DOHH2 (cell line): ENCODE measurements at regions not wholly inside any gene's neighbourhood (a gene's known extent, or its start where the extent isn't known, plus 50 kb on each side); places are given as distances from the start of the nearest gene placed in this dataset.

Source experiments
- EZH2phosphoT487 ChIP-seq: fragments of 200-600 bp; sonication (generic); IDR thresholded peaks from 2 replicates; pipeline ENCODE4 v1.6.1; 2017; ENCODE audit warnings: borderline replicate concordance, mild to moderate bottlenecking, antibody characterized with exemption, low read length, moderate library complexity, mixed read lengths
- TF ChIP-seq, protein P1 (sequence below): fragments of 200-600 bp; sonication (generic); IDR thresholded peaks from one replicate; pipeline ENCODE4 v1.5.1; 2014; ENCODE audit warnings: antibody characterized with exemption, mild to moderate bottlenecking, low read depth, low read length; ENCODE audit not compliant: poor library complexity, severe bottlenecking

GRCh38 chr3:76267851-76268380 is 482.6 kb upstream of the ZNF717 start:
- TF ChIP-seq, protein P1, sequence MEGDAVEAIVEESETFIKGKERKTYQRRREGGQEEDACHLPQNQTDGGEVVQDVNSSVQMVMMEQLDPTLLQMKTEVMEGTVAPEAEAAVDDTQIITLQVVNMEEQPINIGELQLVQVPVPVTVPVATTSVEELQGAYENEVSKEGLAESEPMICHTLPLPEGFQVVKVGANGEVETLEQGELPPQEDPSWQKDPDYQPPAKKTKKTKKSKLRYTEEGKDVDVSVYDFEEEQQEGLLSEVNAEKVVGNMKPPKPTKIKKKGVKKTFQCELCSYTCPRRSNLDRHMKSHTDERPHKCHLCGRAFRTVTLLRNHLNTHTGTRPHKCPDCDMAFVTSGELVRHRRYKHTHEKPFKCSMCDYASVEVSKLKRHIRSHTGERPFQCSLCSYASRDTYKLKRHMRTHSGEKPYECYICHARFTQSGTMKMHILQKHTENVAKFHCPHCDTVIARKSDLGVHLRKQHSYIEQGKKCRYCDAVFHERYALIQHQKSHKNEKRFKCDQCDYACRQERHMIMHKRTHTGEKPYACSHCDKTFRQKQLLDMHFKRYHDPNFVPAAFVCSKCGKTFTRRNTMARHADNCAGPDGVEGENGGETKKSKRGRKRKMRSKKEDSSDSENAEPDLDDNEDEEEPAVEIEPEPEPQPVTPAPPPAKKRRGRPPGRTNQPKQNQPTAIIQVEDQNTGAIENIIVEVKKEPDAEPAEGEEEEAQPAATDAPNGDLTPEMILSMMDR = no peak
- TF ChIP-seq EZH2phosphoT487 = no peak
